Right lobe of liver (tissue), 6 donors: ENCODE measurements at regions not wholly inside any gene's neighbourhood (a gene's known extent, or its start where the extent isn't known, plus 50 kb on each side); places are given as distances from the start of the nearest gene placed in this dataset.

Source experiments
- ATAC-seq, 4 donors: fragments of 200-7000 bp; cut with Tn5 transposase; one replicate each; pipeline ENCODE4 v1.9.1; 2020; ENCODE audit warnings: mild to moderate bottlenecking in 4 of 4, moderate library complexity in 4 of 4
- DNase-seq, 3 donors: peaks; one replicate each; pipeline ENCODE4 v3.0.0-alpha.2; 2020
- H3K27ac ChIP-seq, 3 donors: fragments of 200-600 bp; one replicate each; pipeline ENCODE4 v1.8.0; 2022
- H3K27me3 ChIP-seq, 2 donors: fragments of 200-600 bp; one replicate each; pipeline ENCODE4 v1.8.0; 2022
- H3K36me3 ChIP-seq, 4 donors: fragments of 200-600 bp; sonication (generic) in 1 of 4; one replicate each; pipeline versions ENCODE4 v1.5.1 to v1.8.0; 2017 to 2022; ENCODE audit warnings: control low read depth in 1 of 4
- H3K4me1 ChIP-seq, 4 donors: fragments of 200-600 bp; sonication (generic) in 1 of 4; one replicate each; pipeline versions ENCODE4 v1.5.1 to v1.8.0; 2017 to 2022; ENCODE audit warnings: control low read depth in 1 of 4
- H3K4me3 ChIP-seq, 3 donors: fragments of 200-600 bp; one replicate each; pipeline ENCODE4 v1.8.0; 2022
- H3K9me3 ChIP-seq, 4 donors: fragments of 200-600 bp; sonication (generic) in 1 of 4; one replicate each; pipeline versions ENCODE4 v1.5.1 to v1.8.0; 2017 to 2022; ENCODE audit warnings: control low read depth in 1 of 4
- CTCF ChIP-seq, 4 donors: fragments of 200-600 bp in 3 of 4; fragments of 450-650 bp in 1 of 4; IDR thresholded peaks; one replicate each; pipeline versions ENCODE4 v1.5.1 to v1.8.0; 2016 to 2022; ENCODE audit warnings: antibody characterized with exemption in 4 of 4, mild to moderate bottlenecking in 2 of 4
- POLR2A ChIP-seq: fragments of 450-650 bp; IDR thresholded peaks from one replicate; pipeline ENCODE4 v1.6.1; 2017; ENCODE audit warnings: antibody characterized with exemption, mild to moderate bottlenecking
- WGBS: methylation state at CpG from one replicate; pipeline ENCODE4 v1.1.6; 2018; ENCODE audit warnings: low coverage, low lambda C conversion rate; ENCODE audit not compliant: insufficient coverage; ENCODE audit errors: missing lambda C conversion rate; 5-methylcytosine and 5-hydroxymethylcytosine counted together
- intact Hi-C, 2 donors: fragments of 100-400 bp; cut with DNase I; formaldehyde crosslinking; loops; one replicate each; pipeline versions ENCODE4 v1.11.2 to v1.14.1; 2022
- donor health status: DM: no; HTN: yes; CAD: no.
- donor health status: DM: no; HTN: no; CAD: no.
- donor health status: DM: no; HTN: no; CAD: no.
- donor health status: DM: no; HTN: yes; CAD: no.
- donor health status: DM: no; HTN: yes; CAD: no.

- intact Hi-C loops, result no loop called here
- peaks cover 0 to 12% (median 4%) of the 10 kb centered on the region in 4 donors for H3K4me1 ChIP-seq
- WGBS, result 11% methylated on average over 3 of the region's 3 CpGs
- ATAC-seq (peak; percentile 49 to 72 (median 62)), DNase-seq (no peak)
- no peaks in the 10 kb centered on the region for H3K9me3 ChIP-seq
- no peaks in the 10 kb centered on the region for H3K36me3 ChIP-seq
- peak overlapping the region in 2 of 3 donors; percentile 33 to 37 for H3K27ac ChIP-seq
- no peaks in the 10 kb centered on the region for H3K27me3 ChIP-seq
- peak overlapping the region in 1 of 3 donors; percentile 16 for H3K4me3 ChIP-seq
- TF ChIP-seq CTCF (IDR thresholded peaks at IDR 0.05) (no peak), POLR2A (no peak)
Observed at GRCh38 chr12:18146363-18146762, 56.4 kb upstream of the RERGL start.

- Histone ChIP-seq H3K27me3 (no peaks in the 10 kb centered on the region), H3K9me3 (no peaks in the 10 kb centered on the region), H3K4me1 (peaks cover 0 to 16% (median 7%) of the 10 kb centered on the region in 4 donors), H3K27ac (peak overlapping the region in 2 of 3 donors; percentile 33 to 37), H3K4me3 (peak overlapping the region in 1 of 3 donors; percentile 16), H3K36me3 (no peaks in the 10 kb centered on the region)
- DNase-seq (no peak), ATAC-seq (peak; percentile 45 to 71 (median 56))
- intact Hi-C loops, result no loop called here
- TF ChIP-seq CTCF (IDR thresholded peaks at IDR 0.05) (no peak), POLR2A (peak; percentile 4)
- 30% methylated on average over 3 of the region's 3 CpGs for WGBS
Observed at GRCh38 chr12:18145924-18146323, 55.9 kb upstream of the RERGL start.

- ATAC-seq, result peak in 3 of 4 donors; percentile 27 to 58 (median 45)
- TF ChIP-seq POLR2A (no peak), CTCF (IDR thresholded peaks at IDR 0.05) (no peak)
- Histone ChIP-seq H3K36me3 (no peaks in the 10 kb centered on the region), H3K4me3 (no peak overlapping the region), H3K9me3 (no peaks in the 10 kb centered on the region), H3K4me1 (peaks cover 0 to 17% (median 7%) of the 10 kb centered on the region in 4 donors), H3K27ac (no peak overlapping the region), H3K27me3 (no peaks in the 10 kb centered on the region)
- intact Hi-C loops, result no loop called here
- DNase-seq, result no peak
- WGBS, result 27% methylated on average over 4 of the region's 4 CpGs
Observed at GRCh38 chr12:18141048-18141982, 51.3 kb upstream of the RERGL start.

- Histone ChIP-seq H3K4me3 (no peak overlapping the region), H3K4me1 (peaks cover 0 to 17% (median 7%) of the 10 kb centered on the region in 4 donors), H3K27ac (no peak overlapping the region), H3K9me3 (no peaks in the 10 kb centered on the region), H3K27me3 (no peaks in the 10 kb centered on the region), H3K36me3 (no peaks in the 10 kb centered on the region)
- intact Hi-C loops, result no loop called here
- no peak for DNase-seq
- peak; percentile 73 to 89 (median 83) for ATAC-seq
- TF ChIP-seq CTCF (IDR thresholded peaks at IDR 0.05), result peak; percentile 68 to 87 (median 76)
- TF ChIP-seq POLR2A, result no peak
- 3% methylated on average over 1 of the region's 1 CpG for WGBS
Observed at GRCh38 chr12:18139989-18140596, 50.1 kb upstream of the RERGL start.
